ENCODE measurements at regions not wholly inside any gene's neighbourhood (a gene's known extent, or its start where the extent isn't known, plus 50 kb on each side); places are given as distances from the start of the nearest gene placed in this dataset.

GRCh38 chr2:40737180-40737579 is 285.3 kb upstream of the SLC8A1 start:
- TF ChIP-seq CTCF (IDR thresholded peaks at IDR 0.05) (no peak), POLR2A (IDR thresholded peaks at IDR 0.05) (no peak)

Data from thyroid gland (tissue), 4 donors.